GM21576 (cell line): ENCODE measurements at regions not wholly inside any gene's neighbourhood (a gene's known extent, or its start where the extent isn't known, plus 50 kb on each side); places are given as distances from the start of the nearest gene placed in this dataset.
"Not testable (repeated sequence)": the region's sequence is repeated elsewhere in the genome, so short reads cannot be mapped to it uniquely, and the experiment has no call there.

ENCODE experiments used
- ATAC-seq: cut with Tn5 transposase; IDR thresholded peaks from one replicate; pipeline ENCODE4 v1.9.1; 2021; ENCODE audit warnings: mild to moderate bottlenecking, moderate library complexity; ENCODE audit not compliant: unreplicated experiment

GRCh38 chr14:38363217-38363616, 107.3 kb upstream of the CLEC14A start:
- no peak for ATAC-seq

GRCh38 chr14:38357557-38357956, 101.7 kb upstream of the CLEC14A start:
- no peak for ATAC-seq

DNA sequence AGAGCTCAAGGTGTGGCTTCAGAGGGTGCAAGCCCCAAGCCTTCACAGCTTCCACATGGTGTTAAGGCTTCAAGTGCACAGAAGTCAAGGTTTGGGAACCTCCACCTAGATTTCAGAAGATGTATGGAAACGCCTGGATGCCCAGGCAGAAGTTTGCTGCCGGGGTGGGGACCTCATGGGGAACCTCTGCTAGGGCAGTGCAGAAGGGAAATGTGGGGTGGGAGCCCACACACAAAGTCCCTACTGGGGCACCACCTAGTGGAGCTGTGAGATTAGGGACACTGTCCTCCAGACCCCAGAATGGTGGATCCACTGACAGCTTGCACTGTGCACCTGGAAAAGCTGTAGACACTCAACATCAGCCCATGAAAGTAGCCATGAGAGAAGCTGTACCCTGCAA, 99.6 kb upstream of the CLEC14A start:
- ATAC-seq: not testable (repeated sequence)

DNA sequence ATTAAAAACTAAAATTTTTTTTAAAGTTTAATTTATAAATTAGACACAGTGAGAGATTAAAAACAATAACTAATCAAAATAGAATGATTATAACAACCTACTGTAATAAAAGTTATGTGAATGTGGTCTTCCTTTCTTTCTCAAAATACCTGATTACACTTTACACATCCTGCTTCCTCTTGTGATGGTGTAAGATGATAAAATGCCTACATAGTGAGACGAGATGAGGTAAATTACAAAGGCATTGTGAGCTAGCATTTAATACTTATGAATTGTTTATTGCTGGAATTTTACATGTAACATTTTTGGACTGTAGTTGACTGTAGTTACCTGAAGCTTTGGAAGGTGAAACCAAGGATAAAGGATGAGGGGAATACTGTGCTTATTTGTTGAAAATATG, 94.2 kb upstream of the CLEC14A start:
- ATAC-seq: no peak

GRCh38 chr14:38342803-38343202, 86.9 kb upstream of the CLEC14A start:
- ATAC-seq: no peak

DNA sequence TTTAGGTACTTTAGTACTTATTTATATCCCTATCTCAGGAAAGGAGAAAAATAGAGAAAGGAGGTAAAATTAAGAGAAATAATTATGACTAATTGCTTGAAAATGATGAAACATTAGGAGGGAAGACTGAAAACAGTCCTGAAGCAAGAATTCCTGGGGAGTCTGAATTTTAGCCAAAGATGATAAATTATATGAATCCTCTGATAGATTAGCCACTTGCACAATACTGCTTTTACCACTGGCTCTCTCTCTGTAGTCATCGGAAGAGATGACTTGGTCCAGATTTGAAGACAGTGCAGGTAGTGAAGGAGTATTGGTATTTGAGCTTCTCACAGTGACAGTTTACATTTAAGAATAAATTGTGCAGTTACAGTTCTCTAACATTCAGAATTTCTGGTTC, 83.8 kb upstream of the CLEC14A start:
- no peak for ATAC-seq

- no peak for ATAC-seq
Measured at GRCh38 chr14:38336298-38336697, 80.4 kb upstream of the CLEC14A start.

DNA sequence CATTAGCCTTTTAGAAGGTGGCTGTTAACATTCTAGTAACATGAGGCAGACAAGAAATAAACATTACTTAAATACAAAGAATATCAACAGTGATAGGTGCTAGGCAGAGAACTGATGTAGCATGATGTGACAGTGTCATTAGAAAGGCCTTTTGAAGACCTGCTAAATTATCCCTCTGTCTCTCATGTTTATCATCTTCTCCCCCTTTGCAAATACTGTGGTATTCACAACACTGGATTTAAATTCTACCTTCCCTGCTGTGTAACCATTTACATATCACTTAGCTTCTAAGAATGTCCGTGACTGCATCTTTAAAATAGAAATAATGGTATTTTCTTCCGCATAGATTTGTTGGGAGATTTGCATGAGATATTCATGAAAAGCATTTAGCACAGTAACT, 74.4 kb upstream of the CLEC14A start:
- ATAC-seq: no peak

GRCh38 chr14:38329246-38329645, 73.4 kb upstream of the CLEC14A start:
- no peak for ATAC-seq

DNA sequence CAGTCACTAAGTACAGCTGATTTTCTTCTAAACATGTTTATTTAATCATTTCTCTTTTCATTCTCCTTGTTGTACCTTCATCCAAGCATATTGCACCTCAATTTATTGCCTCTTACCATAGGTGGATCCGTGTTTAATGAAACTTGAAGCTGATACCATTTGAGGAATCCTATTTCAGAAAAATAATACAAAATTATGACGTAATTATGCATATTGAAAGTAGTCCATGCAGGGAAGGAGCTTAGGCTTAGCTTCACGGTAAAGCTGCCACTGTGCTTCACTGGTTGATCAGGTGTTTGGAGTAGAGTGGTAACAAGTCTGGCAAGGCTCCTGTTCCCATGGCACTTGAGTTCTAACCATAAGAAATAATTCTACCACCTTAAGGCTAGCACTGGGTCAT, 61.0 kb upstream of the CLEC14A start:
- ATAC-seq: no peak

- ATAC-seq: no peak
Measured at GRCh38 chr14:38311655-38312054, 55.8 kb upstream of the CLEC14A start.

- no peak for ATAC-seq
Measured at GRCh38 chr14:38310420-38310995, 54.6 kb upstream of the CLEC14A start.

- ATAC-seq: no peak
Measured at GRCh38 chr14:38309522-38310277, 53.8 kb upstream of the CLEC14A start.
